Trophoblast cell (in vitro differentiated cells and primary cell): ENCODE measurements at regions not wholly inside any gene's neighbourhood (a gene's known extent, or its start where the extent isn't known, plus 50 kb on each side); places are given as distances from the start of the nearest gene placed in this dataset.

Source experiments
- DNase-seq, 2 donors: peaks; one replicate each; pipeline ENCODE4 v3.0.0-alpha.2; 2016
- H2AFZ ChIP-seq: 2 replicates; pipeline ENCODE4 v1.6.1; 2013; ENCODE audit warnings: low read length, moderate library complexity, mild to moderate bottlenecking; ENCODE audit not compliant: insufficient read depth, poor library complexity
- H2AK5ac ChIP-seq: 2 replicates; pipeline ENCODE4 v1.6.1; 2013; ENCODE audit warnings: mild to moderate bottlenecking, low read length
- H2BK120ac ChIP-seq: 2 replicates; pipeline ENCODE4 v1.6.1; 2013; ENCODE audit warnings: low read length, mild to moderate bottlenecking, moderate library complexity; ENCODE audit not compliant: insufficient read depth, poor library complexity
- H2BK12ac ChIP-seq: 2 replicates; pipeline ENCODE4 v1.6.1; 2013; ENCODE audit warnings: mild to moderate bottlenecking, low read length, moderate library complexity
- H2BK5ac ChIP-seq: 2 replicates; pipeline ENCODE4 v1.6.1; 2013; ENCODE audit warnings: low read length, low read depth, moderate library complexity, mild to moderate bottlenecking; ENCODE audit not compliant: poor library complexity
- H3K14ac ChIP-seq: 2 replicates; pipeline ENCODE4 v1.6.1; 2013; ENCODE audit warnings: mild to moderate bottlenecking, low read length
- H3K18ac ChIP-seq: 2 replicates; pipeline ENCODE4 v1.6.1; 2013; ENCODE audit warnings: mild to moderate bottlenecking, low read length
- H3K23ac ChIP-seq: 2 replicates; pipeline ENCODE4 v1.6.1; 2013; ENCODE audit warnings: low read length
- H3K27ac ChIP-seq: 2 replicates; pipeline ENCODE4 v1.5.1; 2013; ENCODE audit warnings: low read depth, mild to moderate bottlenecking, inconsistent platforms, low read length, moderate library complexity
- H3K27me3 ChIP-seq: 2 replicates; pipeline ENCODE4 v1.6.1; 2013; ENCODE audit warnings: inconsistent platforms, mild to moderate bottlenecking, low read length, moderate library complexity; ENCODE audit not compliant: insufficient read depth
- H3K36me3 ChIP-seq, 2 experiments: 1 replicate in 1 of 2; 2 replicates in 1 of 2; pipeline ENCODE4 v1.6.1; 2013; ENCODE audit warnings: low read length in 2 of 2, mild to moderate bottlenecking in 2 of 2, moderate library complexity in 1 of 2; ENCODE audit not compliant: insufficient read depth in 2 of 2, control insufficient read depth in 1 of 2
- H3K4ac ChIP-seq: 2 replicates; pipeline ENCODE4 v1.6.1; 2013; ENCODE audit warnings: low read depth, mild to moderate bottlenecking, low read length, moderate library complexity
- H3K4me1 ChIP-seq, 2 experiments: 1 replicate in 1 of 2; 2 replicates in 1 of 2; pipeline ENCODE4 v1.6.1; 2013; ENCODE audit warnings: low read length in 2 of 2, mild to moderate bottlenecking in 2 of 2, moderate library complexity in 1 of 2; ENCODE audit not compliant: insufficient read depth in 2 of 2, control insufficient read depth in 1 of 2
- H3K4me2 ChIP-seq: 2 replicates; pipeline ENCODE4 v1.6.1; 2013; ENCODE audit warnings: inconsistent platforms, mild to moderate bottlenecking, low read length, moderate library complexity
- H3K4me3 ChIP-seq: 2 replicates; pipeline ENCODE4 v1.5.1; 2013; ENCODE audit warnings: mild to moderate bottlenecking, low read depth, low read length, inconsistent platforms
- H3K79me1 ChIP-seq: one replicate; pipeline ENCODE4 v1.6.1; 2013; ENCODE audit warnings: low read length
- H3K79me2 ChIP-seq: 2 replicates; pipeline ENCODE4 v1.6.1; 2013; ENCODE audit warnings: low read length, mild to moderate bottlenecking; ENCODE audit not compliant: control insufficient read depth, insufficient read depth, poor library complexity
- H3K9ac ChIP-seq: 2 replicates; pipeline ENCODE4 v1.6.1; 2013; ENCODE audit warnings: mild to moderate bottlenecking, low read length
- H3K9me3 ChIP-seq: 2 replicates; pipeline ENCODE4 v1.6.1; 2013; ENCODE audit warnings: low read depth, mild to moderate bottlenecking, control low read depth, inconsistent platforms, low read length; ENCODE audit not compliant: insufficient read depth
- H4K12ac ChIP-seq: 2 replicates; pipeline ENCODE4 v1.6.1; 2013; ENCODE audit warnings: low read depth, mild to moderate bottlenecking, low read length, moderate library complexity
- H4K8ac ChIP-seq: 2 replicates; pipeline ENCODE4 v1.6.1; 2013; ENCODE audit warnings: low read depth, mild to moderate bottlenecking, low read length, moderate library complexity
- H4K91ac ChIP-seq: one replicate; pipeline ENCODE4 v1.6.1; 2013; ENCODE audit warnings: low read depth, mild to moderate bottlenecking, low read length, moderate library complexity
- WGBS: extraction: QIAGEN DNeasy Blood & Tissue Kit; methylation state at CpG from one replicate; pipeline ENCODE4 v1.1.7; 2013; ENCODE audit warnings: missing lambda C conversion rate; ENCODE audit not compliant: insufficient read length, insufficient coverage; ENCODE audit errors: extremely low coverage; 5-methylcytosine and 5-hydroxymethylcytosine counted together

DNA sequence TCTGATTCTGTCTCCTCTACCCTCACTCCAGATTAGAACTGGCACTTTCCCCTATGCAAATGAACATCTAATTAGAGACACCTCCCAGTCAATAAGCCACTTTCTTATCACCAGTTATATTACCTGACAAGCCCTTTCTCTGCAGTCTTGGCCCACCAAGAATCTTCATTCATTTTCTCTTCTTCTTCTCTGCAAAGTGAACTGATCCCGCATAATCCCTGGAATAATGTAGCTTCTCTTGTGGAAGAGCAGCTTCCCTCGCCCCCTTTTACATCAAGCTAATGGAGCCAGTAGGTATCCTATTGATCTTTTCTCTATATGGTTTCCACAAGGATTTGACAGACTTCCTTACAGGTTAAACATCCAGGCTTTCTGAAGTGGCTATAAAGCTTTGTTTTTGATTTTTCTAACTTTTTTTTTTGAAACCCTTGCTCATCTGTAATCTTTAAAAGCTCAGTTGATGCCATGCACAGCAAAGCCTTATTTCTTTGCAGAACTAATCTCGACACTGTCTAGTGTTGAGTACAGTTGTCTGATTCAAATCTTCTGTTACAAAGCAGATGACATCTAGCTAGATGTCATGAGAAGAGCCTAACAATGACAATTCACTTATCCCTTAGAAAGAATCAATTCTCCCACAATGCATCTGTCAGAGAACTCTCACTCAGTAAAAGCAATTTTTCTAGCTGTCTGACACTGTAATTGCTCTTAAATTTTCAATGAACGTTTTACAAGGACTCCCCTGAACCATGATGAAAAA is 281.4 kb downstream of the ISL1 start:
- Histone ChIP-seq H2BK120ac (no peak overlapping the region), H3K27ac (no peak overlapping the region), H3K79me2 (no peaks in the 10 kb centered on the region), H3K27me3 (no peaks in the 10 kb centered on the region), H2AK5ac (no peak overlapping the region), H3K4me2 (no peak overlapping the region), H3K36me3 (no peaks in the 10 kb centered on the region), H3K14ac (no peak overlapping the region), H4K91ac (no peak overlapping the region), H4K12ac (no peak overlapping the region), H2BK5ac (no peak overlapping the region), H3K23ac (no peak overlapping the region), H3K79me1 (no peaks in the 10 kb centered on the region), H2BK12ac (no peak overlapping the region), H3K9me3 (no peaks in the 10 kb centered on the region), H3K4me1 (no peaks in the 10 kb centered on the region), H3K4ac (no peak overlapping the region), H4K8ac (no peak overlapping the region), H3K9ac (no peak overlapping the region), H3K4me3 (no peak overlapping the region), H2AFZ (no peak overlapping the region), H3K18ac (no peak overlapping the region)
- no CpG with 5 or more reads among the region's 4 CpGs for WGBS
- no peak for DNase-seq

DNA sequence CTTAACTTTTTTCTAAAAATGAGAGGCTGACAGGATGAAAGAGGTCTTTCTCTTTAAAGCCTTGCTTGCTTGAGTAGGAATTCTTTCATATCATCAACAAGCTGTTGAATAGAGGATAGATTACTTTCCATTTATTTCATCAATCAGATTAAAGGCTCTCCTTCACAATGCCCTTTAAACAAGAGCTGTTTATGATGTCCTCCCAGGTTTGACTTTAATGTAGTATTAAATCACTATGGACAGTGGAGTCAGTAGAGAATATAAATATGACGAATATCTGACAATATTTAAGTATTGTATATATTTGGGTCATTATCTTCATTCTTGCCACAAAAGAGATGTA is 282.0 kb downstream of the ISL1 start:
- Histone ChIP-seq H3K4me1 (no peaks in the 10 kb centered on the region), H3K4me2 (no peak overlapping the region), H2AK5ac (no peak overlapping the region), H2BK12ac (no peak overlapping the region), H2BK5ac (no peak overlapping the region), H3K79me2 (no peaks in the 10 kb centered on the region), H3K79me1 (no peaks in the 10 kb centered on the region), H2BK120ac (no peak overlapping the region), H3K23ac (no peak overlapping the region), H3K9me3 (no peaks in the 10 kb centered on the region), H3K27me3 (no peaks in the 10 kb centered on the region), H3K9ac (no peak overlapping the region), H4K8ac (no peak overlapping the region), H3K27ac (no peak overlapping the region), H3K36me3 (no peaks in the 10 kb centered on the region), H4K12ac (no peak overlapping the region), H3K4me3 (no peak overlapping the region), H3K4ac (no peak overlapping the region), H4K91ac (no peak overlapping the region), H2AFZ (no peak overlapping the region), H3K14ac (no peak overlapping the region), H3K18ac (no peak overlapping the region)
- WGBS = no CpG with 5 or more reads among the region's 1 CpG
- no peak for DNase-seq

DNA sequence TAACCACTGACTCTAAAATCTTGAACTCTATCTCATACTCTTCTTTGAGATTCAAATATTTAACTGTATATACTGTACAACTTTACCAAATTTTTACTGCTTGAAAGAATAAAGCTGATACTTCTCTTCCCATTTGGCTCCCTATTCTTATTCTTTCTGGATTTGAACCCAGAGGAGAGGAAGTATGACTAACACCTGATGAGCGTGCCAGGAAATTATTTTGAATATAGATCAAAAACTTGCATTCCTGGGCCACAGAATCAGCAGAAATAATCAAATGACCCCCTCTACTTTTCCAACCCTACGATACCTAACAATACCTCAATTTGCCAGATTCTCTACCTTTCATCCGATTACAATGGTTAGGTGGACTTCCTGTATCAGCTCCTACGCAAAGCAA is 285.8 kb downstream of the ISL1 start:
- Histone ChIP-seq H3K9ac (no peak overlapping the region), H4K12ac (no peak overlapping the region), H3K18ac (no peak overlapping the region), H4K91ac (no peak overlapping the region), H3K23ac (no peak overlapping the region), H3K9me3 (no peaks in the 10 kb centered on the region), H3K79me2 (no peaks in the 10 kb centered on the region), H3K27ac (no peak overlapping the region), H3K4ac (no peak overlapping the region), H4K8ac (no peak overlapping the region), H2BK120ac (no peak overlapping the region), H3K14ac (no peak overlapping the region), H2AK5ac (no peak overlapping the region), H3K4me2 (no peak overlapping the region), H3K4me3 (no peak overlapping the region), H3K4me1 (no peaks in the 10 kb centered on the region), H3K36me3 (no peaks in the 10 kb centered on the region), H2BK12ac (no peak overlapping the region), H3K27me3 (no peaks in the 10 kb centered on the region), H2BK5ac (no peak overlapping the region), H3K79me1 (no peaks in the 10 kb centered on the region), H2AFZ (no peak overlapping the region)
- WGBS = 100% methylated on average over 2 of the region's 4 CpGs
- no peak for DNase-seq

DNA sequence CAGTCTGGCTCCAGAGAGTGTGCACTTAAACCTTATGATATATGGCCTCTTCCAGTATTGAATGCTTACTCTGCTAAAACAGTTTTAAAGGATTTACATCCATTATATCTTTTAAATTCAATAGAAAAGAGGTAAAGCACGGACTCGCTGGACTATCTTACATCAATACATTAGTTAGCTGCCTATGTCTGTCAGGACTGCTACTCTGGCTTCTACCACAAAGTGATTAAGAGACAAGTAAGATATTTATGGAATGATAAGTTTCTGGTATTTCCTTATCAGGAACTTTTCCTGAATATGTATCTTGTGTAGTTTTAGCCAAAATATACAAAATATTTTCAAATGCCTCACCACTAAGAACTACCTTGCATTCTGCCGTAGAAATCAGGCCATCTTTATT is 295.1 kb downstream of the ISL1 start:
- H3K36me3 ChIP-seq = no peaks in the 10 kb centered on the region
- H3K4me2 ChIP-seq = no peak overlapping the region
- H3K79me2 ChIP-seq = no peaks in the 10 kb centered on the region
- H3K23ac ChIP-seq = no peak overlapping the region
- no peak overlapping the region for H4K12ac ChIP-seq
- no peak overlapping the region for H3K18ac ChIP-seq
- H3K9ac ChIP-seq = no peak overlapping the region
- no peaks in the 10 kb centered on the region for H3K79me1 ChIP-seq
- H3K27ac ChIP-seq = no peak overlapping the region
- peak; percentile 0 to 40 for DNase-seq
- no peak overlapping the region for H4K8ac ChIP-seq
- no peak overlapping the region for H3K4ac ChIP-seq
- no peaks in the 10 kb centered on the region for H3K9me3 ChIP-seq
- H2AFZ ChIP-seq = no peak overlapping the region
- no peak overlapping the region for H2BK5ac ChIP-seq
- H2BK120ac ChIP-seq = no peak overlapping the region
- no CpG with 5 or more reads among the region's 3 CpGs for WGBS
- H2BK12ac ChIP-seq = no peak overlapping the region
- H3K14ac ChIP-seq = no peak overlapping the region
- H2AK5ac ChIP-seq = no peak overlapping the region
- no peaks in the 10 kb centered on the region for H3K4me1 ChIP-seq
- H3K27me3 ChIP-seq = no peaks in the 10 kb centered on the region
- H4K91ac ChIP-seq = no peak overlapping the region
- H3K4me3 ChIP-seq = no peak overlapping the region
